GM21528 (cell line): ENCODE measurements at regions not wholly inside any gene's neighbourhood (a gene's known extent, or its start where the extent isn't known, plus 50 kb on each side); places are given as distances from the start of the nearest gene placed in this dataset.
"Not testable (repeated sequence)": the region's sequence is repeated elsewhere in the genome, so short reads cannot be mapped to it uniquely, and the experiment has no call there.

Experiments used
- ATAC-seq: cut with Tn5 transposase; IDR thresholded peaks from one replicate; pipeline ENCODE4 v1.9.1; 2021; ENCODE audit warnings: mild to moderate bottlenecking, moderate library complexity; ENCODE audit not compliant: unreplicated experiment, low FRiP score

- not testable (repeated sequence) for ATAC-seq
Measured at GRCh38 chr7:35853194-35853593, 52.3 kb downstream of the SEPTIN7 start.

- ATAC-seq, result no peak
Measured at GRCh38 chr7:35854311-35854710, 53.5 kb downstream of the SEPTIN7 start.

- no peak for ATAC-seq
Measured at GRCh38 chr7:35856175-35856574, 55.3 kb downstream of the SEPTIN7 start.

- ATAC-seq, result no peak
Measured at GRCh38 chr7:35860664-35861063, 59.8 kb downstream of the SEPTIN7 start.

- ATAC-seq, result no peak
Measured at GRCh38 chr7:35865287-35865686, 64.4 kb downstream of the SEPTIN7 start.

- ATAC-seq, result no peak
Measured at GRCh38 chr7:35866186-35866585, 65.3 kb downstream of the SEPTIN7 start.

GRCh38 chr7:35869117-35869516 is 68.3 kb downstream of the SEPTIN7 start:
- ATAC-seq, result not testable (repeated sequence)

- ATAC-seq, result no peak
Measured at GRCh38 chr7:35869810-35870209, 69.0 kb downstream of the SEPTIN7 start.

GRCh38 chr7:35871856-35872255 is 71.0 kb downstream of the SEPTIN7 start:
- ATAC-seq, result no peak

GRCh38 chr7:35874886-35875285 is 74.0 kb downstream of the SEPTIN7 start:
- ATAC-seq, result no peak

- no peak for ATAC-seq
Measured at GRCh38 chr7:35875292-35875691, 74.4 kb downstream of the SEPTIN7 start.

- no peak for ATAC-seq
Measured at GRCh38 chr7:35878351-35878750, 77.5 kb downstream of the SEPTIN7 start.

GRCh38 chr7:35887430-35887829 is 86.6 kb downstream of the SEPTIN7 start:
- ATAC-seq, result not testable (repeated sequence)

GRCh38 chr7:35889001-35889400 is 88.1 kb downstream of the SEPTIN7 start:
- no peak for ATAC-seq

GRCh38 chr7:35889870-35890269 is 89.0 kb downstream of the SEPTIN7 start:
- no peak for ATAC-seq

GRCh38 chr7:35891004-35891830 is 90.4 kb downstream of the SEPTIN7 start:
- no peak for ATAC-seq

- ATAC-seq, result no peak
Measured at GRCh38 chr7:35893649-35894048, 92.8 kb downstream of the SEPTIN7 start.

- ATAC-seq, result no peak
Measured at GRCh38 chr7:35894721-35895120, 93.9 kb downstream of the SEPTIN7 start.

GRCh38 chr7:35900651-35901050 is 99.8 kb downstream of the SEPTIN7 start:
- no peak for ATAC-seq

GRCh38 chr7:35905555-35905954 is 104.7 kb downstream of the SEPTIN7 start:
- no peak for ATAC-seq

GRCh38 chr7:35906191-35906908 is 105.5 kb downstream of the SEPTIN7 start:
- ATAC-seq, result peak; percentile 86
